SK-N-SH (cell line): ENCODE measurements at regions not wholly inside any gene's neighbourhood (a gene's known extent, or its start where the extent isn't known, plus 50 kb on each side); places are given as distances from the start of the nearest gene placed in this dataset.

ENCODE experiments used
- CTCF ChIA-PET: fragments of 300-600, 350-600 bp; formaldehyde crosslinking; extraction: SDS; loops from one replicate; lab custom pipeline; 2021; lab: Yijun Ruan, JAX
- POLR2A ChIA-PET: fragments of 350-600 bp; sonication (Branson Sonifier 250); formaldehyde crosslinking; extraction: SDS; loops from one replicate; lab custom pipeline; 2020; ENCODE audit warnings: antibody characterized with exemption, inconsistent platforms; lab: Yijun Ruan, JAX
- DNase-seq: peaks from one replicate; pipeline ENCODE4 v3.0.0; 2012
- H2AFZ ChIP-seq: fragments of 200-600 bp; sonication (generic); 2 replicates; pipeline ENCODE4 v1.8.1; 2016; ENCODE audit warnings: antibody characterized with exemption, mild to moderate bottlenecking, low read depth
- H3F3A ChIP-seq: fragments of 200-600 bp; sonication (generic); replicated peaks from 2 replicates; pipeline ENCODE3; 2016; ENCODE audit warnings: antibody characterized with exemption, mild to moderate bottlenecking; ENCODE audit not compliant: insufficient read depth
- H3K27ac ChIP-seq, 2 experiments: fragments of 200-500 bp in 1 of 2; fragments of 200-600 bp in 1 of 2; sonication (Bioruptor generic) in 1 of 2; sonication (generic), shearing (Covaris generic) in 1 of 2; 2 replicates each; pipeline versions ENCODE4 v1.5.1 to v1.6.1; 2014 to 2016; ENCODE audit warnings: low read depth in 2 of 2, inconsistent platforms in 1 of 2, low read length in 1 of 2, mild to moderate bottlenecking in 1 of 2, mixed read lengths in 1 of 2
- H3K27me3 ChIP-seq: fragments of 200-600 bp; sonication (generic), shearing (Covaris generic); 2 replicates; pipeline ENCODE4 v1.6.1; 2016; ENCODE audit warnings: mixed run types; ENCODE audit not compliant: insufficient read depth
- H3K36me3 ChIP-seq, 2 experiments: fragments of 200-500 bp in 1 of 2; fragments of 200-600 bp in 1 of 2; sonication (Bioruptor generic) in 1 of 2; sonication (generic) in 1 of 2; replicated peaks in 1 of 2; 2 replicates each; pipeline versions ENCODE3 to v1.5.1; 2014 to 2016; ENCODE audit warnings: low read length in 1 of 2, mild to moderate bottlenecking in 1 of 2; ENCODE audit not compliant: insufficient read depth in 2 of 2, control insufficient read depth in 1 of 2
- H3K4me1 ChIP-seq, 2 experiments: fragments of 200-500 bp in 1 of 2; fragments of 200-600 bp in 1 of 2; sonication (Bioruptor generic) in 1 of 2; sonication (generic), shearing (Covaris generic) in 1 of 2; 2 replicates each; pipeline versions ENCODE4 v1.5.1 to v1.6.1; 2014 to 2016; ENCODE audit warnings: low read depth in 1 of 2, low read length in 1 of 2, mixed run types in 1 of 2; ENCODE audit not compliant: insufficient read depth in 2 of 2, control insufficient read depth in 1 of 2
- H3K4me2 ChIP-seq: fragments of 200-600 bp; sonication (generic), shearing (Covaris generic); 2 replicates; pipeline ENCODE4 v1.6.1; 2017; ENCODE audit warnings: mixed run types
- H3K4me3 ChIP-seq, 2 experiments: fragments of 200-500 bp in 1 of 2; fragments of 200-600 bp in 1 of 2; sonication (Bioruptor generic) in 1 of 2; sonication (generic), shearing (Covaris generic) in 1 of 2; 2 replicates each; pipeline versions ENCODE4 v1.5.1 to v1.8.1; 2014 to 2016; ENCODE audit warnings: low read depth in 2 of 2, inconsistent platforms in 1 of 2, low read length in 1 of 2, mild to moderate bottlenecking in 1 of 2, mixed read lengths in 1 of 2, moderate library complexity in 1 of 2
- H3K79me2 ChIP-seq: fragments of 200-600 bp; sonication (generic); 2 replicates; pipeline ENCODE4 v1.8.1; 2017; ENCODE audit warnings: mild to moderate bottlenecking; ENCODE audit not compliant: insufficient read depth
- H3K9ac ChIP-seq: fragments of 200-600 bp; sonication (generic); 2 replicates; pipeline ENCODE4 v1.6.1; 2017; ENCODE audit warnings: mixed run types
- H3K9me2 ChIP-seq: fragments of 200-600 bp; sonication (generic); 2 replicates; pipeline ENCODE4 v1.6.1; 2017; ENCODE audit warnings: mixed run types
- H3K9me3 ChIP-seq: fragments of 200-600 bp; sonication (generic); 2 replicates; pipeline ENCODE4 v1.6.1; 2017; ENCODE audit warnings: mixed run types, mild to moderate bottlenecking, moderate library complexity
- H4K20me1 ChIP-seq: fragments of 200-600 bp; sonication (generic); 2 replicates; pipeline ENCODE4 v1.6.1; 2017; ENCODE audit warnings: mild to moderate bottlenecking, mixed run types; ENCODE audit not compliant: insufficient read depth
- CHD2 ChIP-seq: fragments of 150-350 bp; IDR thresholded peaks from 2 replicates; pipeline ENCODE4 v1.6.1; 2018; ENCODE audit warnings: low read length; ENCODE audit not compliant: partially characterized antibody
- ELF1 ChIP-seq: IDR thresholded peaks from 2 replicates; pipeline ENCODE4 v1.4.0; 2012
- EP300 ChIP-seq, 2 experiments: IDR thresholded peaks; 2 replicates each; pipeline versions ENCODE4 v1.4.0 to v1.6.1; 2012; ENCODE audit warnings: borderline replicate concordance in 1 of 2, low read depth in 1 of 2, low read length in 1 of 2
- FOSL2 ChIP-seq: IDR thresholded peaks from 2 replicates; pipeline ENCODE4 v1.4.0; 2012; ENCODE audit warnings: low read depth, mild to moderate bottlenecking, moderate library complexity, borderline replicate concordance
- GABPA ChIP-seq: IDR thresholded peaks from 2 replicates; pipeline ENCODE4 v1.4.0; 2012; ENCODE audit warnings: low read depth, mild to moderate bottlenecking
- JUND ChIP-seq: IDR thresholded peaks from 2 replicates; pipeline ENCODE4 v1.4.0; 2012
- MXI1 ChIP-seq: IDR thresholded peaks from 2 replicates; pipeline ENCODE4 v1.6.1; 2012; ENCODE audit warnings: mild to moderate bottlenecking, low read depth, low read length, improper control_type of control experiment
- NRF1 ChIP-seq: IDR thresholded peaks from 2 replicates; pipeline ENCODE4 v1.6.1; 2012; ENCODE audit warnings: low read depth, mild to moderate bottlenecking, low read length
- RAD21 ChIP-seq: IDR thresholded peaks from 2 replicates; pipeline ENCODE4 v1.6.1; 2012; ENCODE audit warnings: mild to moderate bottlenecking, low read length
- RFX5 ChIP-seq: IDR thresholded peaks from 2 replicates; pipeline ENCODE4 v1.6.1; 2012; ENCODE audit warnings: mild to moderate bottlenecking, improper control_type of control experiment, low read length
- SIN3A ChIP-seq: IDR thresholded peaks from 2 replicates; pipeline ENCODE4 v1.6.1; 2012; ENCODE audit warnings: low read depth, mild to moderate bottlenecking, low read length, moderate library complexity, borderline replicate concordance
- TCF12 ChIP-seq: IDR thresholded peaks from 2 replicates; pipeline ENCODE4 v1.4.0; 2012
- TEAD4 ChIP-seq: IDR thresholded peaks from 2 replicates; pipeline ENCODE4 v1.4.0; 2012; ENCODE audit warnings: mild to moderate bottlenecking, borderline replicate concordance; ENCODE audit not compliant: insufficient read depth
- YY1 ChIP-seq: IDR thresholded peaks from 2 replicates; pipeline ENCODE4 v1.4.0; 2012; ENCODE audit warnings: low read depth, mild to moderate bottlenecking
- WGBS: methylation state at CpG from one replicate; pipeline ENCODE4 v1.1.6; 2017; ENCODE audit warnings: low lambda C conversion rate; 5-methylcytosine and 5-hydroxymethylcytosine counted together
- TF ChIP-seq, protein P1 (sequence below): fragments of 150-350 bp; IDR thresholded peaks from 2 replicates; pipeline ENCODE4 v1.6.1; 2017; ENCODE audit warnings: antibody characterized with exemption, low read length, low read depth, borderline replicate concordance
- TF ChIP-seq, protein P2 (sequence below): IDR thresholded peaks from 2 replicates; pipeline ENCODE4; 2012
- TF ChIP-seq, protein P3 (sequence below): IDR thresholded peaks from 2 replicates; pipeline ENCODE4 v1.6.1; 2012; ENCODE audit warnings: mild to moderate bottlenecking, low read depth, low read length, moderate library complexity

DNA sequence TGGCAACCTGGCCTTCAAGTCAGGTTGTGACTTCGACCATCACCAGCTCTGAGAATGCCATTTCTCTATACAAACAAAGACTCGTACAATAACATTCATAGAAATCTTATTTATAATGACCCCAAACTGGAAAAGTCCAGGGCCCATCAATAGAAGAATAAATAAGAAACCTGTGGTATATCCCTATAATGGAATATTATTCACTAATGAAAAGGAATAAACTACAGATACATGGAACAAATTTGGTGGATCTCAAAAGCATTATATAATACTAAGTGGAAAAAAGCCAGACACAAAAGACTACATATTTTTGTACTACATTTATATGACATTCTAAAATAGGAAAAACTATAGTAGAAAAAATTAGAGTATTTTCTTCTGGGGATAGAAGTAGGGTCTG lies 109.4 kb upstream of the INPP4B start:
- 43% methylated on average over 2 of the region's 2 CpGs for WGBS

DNA sequence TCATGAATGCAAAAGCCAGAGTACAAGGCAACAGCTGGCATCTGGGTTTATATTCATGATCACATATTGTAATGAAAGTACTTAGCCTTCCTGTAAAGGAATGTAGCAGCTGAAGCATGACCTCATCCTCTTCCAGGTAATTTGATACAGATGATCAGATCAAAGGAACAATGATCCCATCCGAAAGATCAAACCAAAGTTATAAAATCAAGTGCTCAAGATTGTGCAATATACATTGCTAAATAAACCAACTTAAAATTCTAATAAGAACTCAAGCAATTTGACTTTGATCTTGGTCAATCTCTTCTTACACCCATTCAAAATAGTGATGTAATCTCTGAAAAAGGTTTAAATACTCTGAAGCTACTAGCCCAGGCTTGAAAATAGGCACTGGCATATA lies 113.1 kb upstream of the INPP4B start:
- no peak overlapping the region for H3K9ac ChIP-seq
- H3K4me2 ChIP-seq: no peak overlapping the region
- POLR2A ChIA-PET: no interaction called here
- H3K27me3 ChIP-seq: no peaks in the 10 kb centered on the region
- CTCF ChIA-PET: no interaction called here
- no peak overlapping the region for H2AFZ ChIP-seq
- no peak overlapping the region for H3K27ac ChIP-seq
- H3K79me2 ChIP-seq: no peaks in the 10 kb centered on the region
- H3K4me1 ChIP-seq: no peaks in the 10 kb centered on the region; a peak in 1 of 4 replicates
- no peaks in the 10 kb centered on the region for H3K36me3 ChIP-seq
- H4K20me1 ChIP-seq: no peaks in the 10 kb centered on the region
- no peaks in the 10 kb centered on the region for H3F3A ChIP-seq
- no peak for TF ChIP-seq ELF1
- DNase-seq: no peak
- no peaks in the 10 kb centered on the region; the same call in 1 of the 2 replicates for H3K9me2 ChIP-seq
- 27% methylated on average over 1 of the region's 1 CpG for WGBS
- no peak overlapping the region for H3K4me3 ChIP-seq
- peaks cover 5% of the 10 kb centered on the region; the same call in 1 of the 2 replicates for H3K9me3 ChIP-seq

More for the DNA sequence above, 109.4 kb upstream of the INPP4B start:
- H3K4me3 ChIP-seq: no peak overlapping the region
- H3K79me2 ChIP-seq: no peaks in the 10 kb centered on the region
- no peak overlapping the region for H3K4me2 ChIP-seq
- no peaks in the 10 kb centered on the region for H3F3A ChIP-seq
- ChIA-PET CTCF (interaction anchor here (0.6 to 0.7 kb wide), 2 partner anchors 342 to 1224 kb away, joined by 3 read pairs; no protein-coding TSS in a partner anchor), POLR2A (no interaction called here)
- no peaks in the 10 kb centered on the region; a peak in 1 of 4 replicates for H3K4me1 ChIP-seq
- no peak overlapping the region for H3K9ac ChIP-seq
- DNase-seq: no peak
- H4K20me1 ChIP-seq: no peaks in the 10 kb centered on the region
- no peak overlapping the region for H2AFZ ChIP-seq
- no peaks in the 10 kb centered on the region for H3K9me2 ChIP-seq
- H3K27me3 ChIP-seq: no peaks in the 10 kb centered on the region
- no peaks in the 10 kb centered on the region for H3K36me3 ChIP-seq
- peaks cover 5% of the 10 kb centered on the region; the same call in 1 of the 2 replicates for H3K9me3 ChIP-seq
- no peak overlapping the region for H3K27ac ChIP-seq
- TF ChIP-seq ELF1: no peak
- no peak for TF ChIP-seq CHD2
- TF ChIP-seq TCF12: no peak
- TF ChIP-seq, protein P1, sequence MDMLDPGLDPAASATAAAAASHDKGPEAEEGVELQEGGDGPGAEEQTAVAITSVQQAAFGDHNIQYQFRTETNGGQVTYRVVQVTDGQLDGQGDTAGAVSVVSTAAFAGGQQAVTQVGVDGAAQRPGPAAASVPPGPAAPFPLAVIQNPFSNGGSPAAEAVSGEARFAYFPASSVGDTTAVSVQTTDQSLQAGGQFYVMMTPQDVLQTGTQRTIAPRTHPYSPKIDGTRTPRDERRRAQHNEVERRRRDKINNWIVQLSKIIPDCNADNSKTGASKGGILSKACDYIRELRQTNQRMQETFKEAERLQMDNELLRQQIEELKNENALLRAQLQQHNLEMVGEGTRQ: no peak
- TF ChIP-seq FOSL2: no peak
- TF ChIP-seq JUND: no peak
- no peak for TF ChIP-seq RFX5
- TF ChIP-seq GABPA: no peak
- TF ChIP-seq MXI1: no peak
- TF ChIP-seq RAD21: no peak
- TF ChIP-seq NRF1: no peak
- no peak for TF ChIP-seq YY1
- TF ChIP-seq SIN3A: no peak
- no peak for TF ChIP-seq EP300 (IDR thresholded peaks at IDR 0.05; ENCODE audit: borderline replicate concordance in 1 of 2, low read depth in 1 of 2, low read length in 1 of 2)

DNA sequence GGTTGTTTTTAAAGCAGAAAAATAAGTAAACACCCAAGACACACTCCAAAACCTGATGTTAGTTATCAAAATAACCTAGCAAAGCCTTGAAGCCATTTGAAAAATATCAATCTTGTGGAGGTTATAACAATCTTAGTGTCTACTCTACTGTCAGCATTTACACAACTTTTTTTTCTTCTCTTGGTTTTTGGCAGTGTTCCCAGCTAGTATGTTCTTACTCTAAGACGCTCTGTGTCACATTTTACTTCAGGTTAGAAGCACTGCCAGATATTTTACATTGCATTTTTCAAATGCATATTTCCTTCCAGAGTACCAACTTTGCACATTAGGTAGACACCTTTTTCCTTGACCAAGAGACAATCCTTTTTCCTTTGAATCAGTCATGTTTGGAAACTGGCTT lies 114.0 kb upstream of the INPP4B start:
- Histone ChIP-seq H4K20me1 (no peaks in the 10 kb centered on the region), H3K4me1 (no peaks in the 10 kb centered on the region; a peak in 1 of 4 replicates), H3K4me3 (no peak overlapping the region), H3F3A (no peaks in the 10 kb centered on the region), H2AFZ (no peak overlapping the region), H3K4me2 (no peak overlapping the region), H3K79me2 (no peaks in the 10 kb centered on the region), H3K9me2 (no peaks in the 10 kb centered on the region; the same call in 1 of the 2 replicates), H3K27me3 (no peaks in the 10 kb centered on the region), H3K9me3 (peaks cover 5% of the 10 kb centered on the region; the same call in 1 of the 2 replicates), H3K27ac (no peak overlapping the region), H3K9ac (no peak overlapping the region), H3K36me3 (no peaks in the 10 kb centered on the region)
- no peak for DNase-seq
- ChIA-PET POLR2A (no interaction called here), CTCF (no interaction called here)
- 45% methylated on average over 1 of the region's 1 CpG for WGBS
- TF ChIP-seq TEAD4 (no peak), MXI1 (no peak), RFX5 (no peak), CHD2 (no peak)
- TF ChIP-seq, protein P2, sequence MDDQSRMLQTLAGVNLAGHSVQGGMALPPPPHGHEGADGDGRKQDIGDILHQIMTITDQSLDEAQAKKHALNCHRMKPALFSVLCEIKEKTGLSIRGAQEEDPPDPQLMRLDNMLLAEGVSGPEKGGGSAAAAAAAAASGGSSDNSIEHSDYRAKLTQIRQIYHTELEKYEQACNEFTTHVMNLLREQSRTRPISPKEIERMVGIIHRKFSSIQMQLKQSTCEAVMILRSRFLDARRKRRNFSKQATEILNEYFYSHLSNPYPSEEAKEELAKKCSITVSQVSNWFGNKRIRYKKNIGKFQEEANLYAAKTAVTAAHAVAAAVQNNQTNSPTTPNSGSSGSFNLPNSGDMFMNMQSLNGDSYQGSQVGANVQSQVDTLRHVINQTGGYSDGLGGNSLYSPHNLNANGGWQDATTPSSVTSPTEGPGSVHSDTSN: no peak
- TF ChIP-seq, protein P3, sequence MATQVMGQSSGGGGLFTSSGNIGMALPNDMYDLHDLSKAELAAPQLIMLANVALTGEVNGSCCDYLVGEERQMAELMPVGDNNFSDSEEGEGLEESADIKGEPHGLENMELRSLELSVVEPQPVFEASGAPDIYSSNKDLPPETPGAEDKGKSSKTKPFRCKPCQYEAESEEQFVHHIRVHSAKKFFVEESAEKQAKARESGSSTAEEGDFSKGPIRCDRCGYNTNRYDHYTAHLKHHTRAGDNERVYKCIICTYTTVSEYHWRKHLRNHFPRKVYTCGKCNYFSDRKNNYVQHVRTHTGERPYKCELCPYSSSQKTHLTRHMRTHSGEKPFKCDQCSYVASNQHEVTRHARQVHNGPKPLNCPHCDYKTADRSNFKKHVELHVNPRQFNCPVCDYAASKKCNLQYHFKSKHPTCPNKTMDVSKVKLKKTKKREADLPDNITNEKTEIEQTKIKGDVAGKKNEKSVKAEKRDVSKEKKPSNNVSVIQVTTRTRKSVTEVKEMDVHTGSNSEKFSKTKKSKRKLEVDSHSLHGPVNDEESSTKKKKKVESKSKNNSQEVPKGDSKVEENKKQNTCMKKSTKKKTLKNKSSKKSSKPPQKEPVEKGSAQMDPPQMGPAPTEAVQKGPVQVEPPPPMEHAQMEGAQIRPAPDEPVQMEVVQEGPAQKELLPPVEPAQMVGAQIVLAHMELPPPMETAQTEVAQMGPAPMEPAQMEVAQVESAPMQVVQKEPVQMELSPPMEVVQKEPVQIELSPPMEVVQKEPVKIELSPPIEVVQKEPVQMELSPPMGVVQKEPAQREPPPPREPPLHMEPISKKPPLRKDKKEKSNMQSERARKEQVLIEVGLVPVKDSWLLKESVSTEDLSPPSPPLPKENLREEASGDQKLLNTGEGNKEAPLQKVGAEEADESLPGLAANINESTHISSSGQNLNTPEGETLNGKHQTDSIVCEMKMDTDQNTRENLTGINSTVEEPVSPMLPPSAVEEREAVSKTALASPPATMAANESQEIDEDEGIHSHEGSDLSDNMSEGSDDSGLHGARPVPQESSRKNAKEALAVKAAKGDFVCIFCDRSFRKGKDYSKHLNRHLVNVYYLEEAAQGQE: no peak
